Urinary bladder (tissue), 3 donors: ENCODE measurements at regions not wholly inside any gene's neighbourhood (a gene's known extent, or its start where the extent isn't known, plus 50 kb on each side); places are given as distances from the start of the nearest gene placed in this dataset.

Experiments
- DNase-seq: peaks from one replicate; pipeline ENCODE4 v3.0.0-alpha.2; 2015; ENCODE audit errors: extremely low spot score
- H3K27ac ChIP-seq: one replicate; pipeline ENCODE4 v1.5.1; 2013; ENCODE audit warnings: low read depth, mild to moderate bottlenecking, moderate library complexity
- H3K36me3 ChIP-seq: one replicate; pipeline ENCODE4 v1.6.1; 2013; ENCODE audit warnings: mild to moderate bottlenecking, moderate library complexity; ENCODE audit not compliant: insufficient read depth
- H3K4me1 ChIP-seq: one replicate; pipeline ENCODE4 v1.6.1; 2013; ENCODE audit warnings: mild to moderate bottlenecking, moderate library complexity; ENCODE audit not compliant: insufficient read depth
- H3K4me3 ChIP-seq: one replicate; pipeline ENCODE4 v1.5.1; 2013; ENCODE audit warnings: low read depth, low read length
- WGBS: extraction: QIAGEN DNeasy Blood & Tissue Kit; methylation state at CpG from one replicate; pipeline ENCODE4 v1.1.7; 2013; 5-methylcytosine and 5-hydroxymethylcytosine counted together
- donor health status: healthy with polysubstance abuse.
- donor health status: healthy.

GRCh38 chr5:143678148-143678905 lies 133.6 kb upstream of the HMHB1 start:
- Histone ChIP-seq H3K36me3 (no peaks in the 10 kb centered on the region), H3K4me1 (no peaks in the 10 kb centered on the region), H3K4me3 (no peak overlapping the region), H3K27ac (no peak overlapping the region)
- WGBS, result 95% methylated on average over 1 of the region's 1 CpG
- DNase-seq, result no peak

DNA sequence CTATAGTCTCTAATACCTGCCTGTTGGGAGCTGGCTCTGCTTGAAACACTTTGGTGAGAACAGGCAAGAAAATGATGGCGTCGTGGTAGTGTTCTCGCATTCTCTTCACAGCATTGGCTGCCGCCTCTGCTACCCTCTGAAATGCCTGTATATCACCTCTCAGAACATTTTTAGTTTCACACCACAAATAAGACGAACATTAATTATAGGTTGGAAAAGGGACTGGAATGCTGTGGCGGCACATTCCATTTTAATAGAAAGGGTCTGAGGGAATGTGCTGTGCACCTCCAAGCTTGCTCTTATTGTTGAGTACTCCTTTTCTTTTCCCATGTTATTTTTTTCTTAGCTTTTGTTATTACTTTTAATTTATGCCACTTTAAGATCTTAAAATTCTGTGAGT lies 134.6 kb upstream of the HMHB1 start:
- H3K4me1 ChIP-seq, result no peaks in the 10 kb centered on the region

GRCh38 chr5:143676802-143677201 lies 135.2 kb upstream of the HMHB1 start:
- Histone ChIP-seq H3K27ac (no peak overlapping the region), H3K36me3 (no peaks in the 10 kb centered on the region), H3K4me3 (no peak overlapping the region), H3K4me1 (no peaks in the 10 kb centered on the region)
- 88% methylated on average over 1 of the region's 1 CpG for WGBS
- DNase-seq, result no peak

More for the DNA sequence above, 134.6 kb upstream of the HMHB1 start:
- DNase-seq, result no peak
- Histone ChIP-seq H3K27ac (no peak overlapping the region), H3K4me3 (no peak overlapping the region), H3K36me3 (no peaks in the 10 kb centered on the region)
- WGBS, result 96% methylated on average over 6 of the region's 6 CpGs

DNA sequence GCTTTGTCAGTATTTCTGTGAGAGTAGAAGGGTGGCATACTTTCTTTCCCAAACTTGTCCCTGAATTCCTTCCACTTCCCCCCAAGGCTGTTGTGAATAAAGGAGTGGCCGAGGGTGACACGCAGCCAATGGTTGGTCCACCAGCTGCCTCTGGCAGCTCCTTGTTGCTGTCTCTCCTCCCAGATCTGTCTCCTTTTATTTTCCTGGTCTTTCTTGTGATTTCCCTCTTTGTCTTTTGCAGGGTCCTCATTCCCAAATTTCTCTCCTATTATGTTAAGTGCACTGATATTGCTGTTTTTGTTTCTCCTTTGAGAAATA lies 137.5 kb upstream of the HMHB1 start:
- WGBS, result 90% methylated on average over 2 of the region's 2 CpGs
- Histone ChIP-seq H3K27ac (no peak overlapping the region), H3K4me1 (no peaks in the 10 kb centered on the region), H3K36me3 (no peaks in the 10 kb centered on the region), H3K4me3 (no peak overlapping the region)
- no peak for DNase-seq

GRCh38 chr5:143673676-143674468 lies 138.1 kb upstream of the HMHB1 start:
- Histone ChIP-seq H3K36me3 (no peaks in the 10 kb centered on the region), H3K27ac (no peak overlapping the region), H3K4me1 (no peaks in the 10 kb centered on the region), H3K4me3 (no peak overlapping the region)
- 81% methylated on average over 3 of the region's 3 CpGs for WGBS
- no peak for DNase-seq

GRCh38 chr5:143672806-143673205 lies 139.2 kb upstream of the HMHB1 start:
- no peak for DNase-seq
- no peaks in the 10 kb centered on the region for H3K36me3 ChIP-seq
- no peak overlapping the region for H3K4me3 ChIP-seq
- H3K4me1 ChIP-seq, result no peaks in the 10 kb centered on the region
- no peak overlapping the region for H3K27ac ChIP-seq

DNA sequence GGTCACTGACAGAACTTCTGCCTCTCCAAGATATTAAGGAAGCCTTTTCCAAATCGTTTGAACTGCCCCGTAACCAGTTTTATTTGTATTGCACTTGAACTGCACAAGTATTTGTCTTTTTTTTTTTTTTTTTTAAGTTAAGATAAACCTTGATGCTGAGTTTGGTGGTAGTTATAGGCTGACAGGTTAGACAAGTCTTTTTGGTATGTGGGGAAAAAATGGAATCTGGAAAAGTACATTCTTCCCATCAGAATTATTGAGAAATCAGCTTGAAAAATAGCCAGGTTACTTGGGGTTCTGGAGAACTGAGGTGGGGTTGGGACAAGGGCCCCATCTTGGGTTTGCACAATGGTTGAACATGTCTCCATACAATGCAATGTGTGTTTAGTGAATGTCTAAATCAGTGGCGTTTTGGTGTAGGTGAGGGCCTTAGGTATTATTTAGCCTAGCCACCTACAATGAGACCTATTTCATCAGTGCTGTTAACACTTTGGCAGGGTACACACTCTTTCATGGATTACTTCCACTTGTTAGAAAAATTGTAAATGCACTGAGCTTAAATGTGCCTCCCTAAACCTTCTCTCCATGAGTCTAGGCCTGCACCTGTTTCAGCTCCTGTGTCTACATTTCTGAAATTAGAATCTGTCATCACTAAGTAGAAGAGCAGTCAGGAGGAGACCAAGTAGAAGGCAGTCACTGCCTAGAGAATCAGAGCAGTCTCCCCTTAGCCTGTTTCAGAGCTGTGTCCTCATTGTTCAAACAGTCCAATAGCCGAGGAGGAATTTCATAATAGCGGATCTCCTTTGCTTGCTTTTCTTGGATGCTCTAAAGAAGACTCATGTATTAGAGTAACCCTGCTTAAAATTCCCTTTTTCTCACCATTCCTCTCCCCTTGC lies 140.0 kb upstream of the HMHB1 start:
- DNase-seq, result no peak
- Histone ChIP-seq H3K36me3 (no peaks in the 10 kb centered on the region), H3K4me1 (no peaks in the 10 kb centered on the region), H3K4me3 (no peak overlapping the region), H3K27ac (no peak overlapping the region)
- WGBS, result 90% methylated on average over 5 of the region's 5 CpGs

DNA sequence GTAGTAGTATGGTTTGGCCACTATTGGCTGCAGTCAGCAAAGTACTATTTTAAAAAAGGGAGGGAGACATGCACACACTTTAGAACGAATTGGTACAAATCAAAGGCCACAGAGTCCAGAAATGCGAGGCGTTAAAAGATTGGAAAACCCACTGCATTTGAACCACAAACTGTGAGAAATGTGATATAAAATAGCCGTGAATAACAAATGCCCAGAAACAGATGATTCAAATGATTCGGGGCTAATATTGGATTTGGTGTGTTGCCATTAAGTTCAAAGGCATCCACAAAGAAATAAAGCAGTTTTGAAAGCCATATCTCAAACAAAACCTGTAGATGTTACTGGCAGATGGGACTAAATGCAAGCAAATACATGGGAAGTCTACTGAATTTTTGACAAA lies 140.9 kb upstream of the HMHB1 start:
- DNase-seq, result no peak
- no peak overlapping the region for H3K4me3 ChIP-seq
- WGBS, result 96% methylated on average over 5 of the region's 5 CpGs
- no peaks in the 10 kb centered on the region for H3K36me3 ChIP-seq
- H3K4me1 ChIP-seq, result no peaks in the 10 kb centered on the region
- no peak overlapping the region for H3K27ac ChIP-seq

GRCh38 chr5:143665866-143666265 lies 146.1 kb upstream of the HMHB1 start:
- no peak overlapping the region for H3K4me3 ChIP-seq
- H3K36me3 ChIP-seq, result no peaks in the 10 kb centered on the region
- 71% methylated on average over 4 of the region's 4 CpGs for WGBS
- H3K4me1 ChIP-seq, result no peaks in the 10 kb centered on the region
- no peak overlapping the region for H3K27ac ChIP-seq
- DNase-seq, result no peak

- DNase-seq, result no peak
- Histone ChIP-seq H3K36me3 (no peaks in the 10 kb centered on the region), H3K27ac (no peak overlapping the region), H3K4me3 (no peak overlapping the region), H3K4me1 (no peaks in the 10 kb centered on the region)
- WGBS, result 86% methylated on average over 2 of the region's 2 CpGs
Observed at GRCh38 chr5:143664623-143665022, 147.3 kb upstream of the HMHB1 start.

GRCh38 chr5:143663872-143664271 lies 148.1 kb upstream of the HMHB1 start:
- no peak for DNase-seq
- Histone ChIP-seq H3K27ac (no peak overlapping the region), H3K4me1 (no peaks in the 10 kb centered on the region), H3K36me3 (no peaks in the 10 kb centered on the region), H3K4me3 (no peak overlapping the region)
- 86% methylated on average over 2 of the region's 2 CpGs for WGBS

DNA sequence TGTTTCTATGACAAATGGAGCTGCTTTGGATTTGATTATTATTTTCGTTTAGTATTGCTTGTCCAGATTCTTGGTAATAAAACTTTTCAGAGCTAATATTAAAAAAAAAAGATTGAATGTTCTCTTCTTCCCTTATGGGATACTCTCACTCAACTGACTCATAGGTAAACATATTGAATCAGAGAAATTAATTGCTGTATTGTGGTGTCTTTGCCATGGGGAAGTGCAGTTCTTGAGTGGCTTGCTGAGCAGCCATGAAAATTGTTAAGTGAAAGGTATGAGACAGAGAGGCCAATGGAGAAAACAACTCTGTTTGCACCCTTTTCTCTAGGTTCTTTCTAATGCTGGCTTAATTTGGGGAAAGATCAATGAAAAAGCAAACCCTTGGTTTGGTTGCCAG lies 149.9 kb upstream of the HMHB1 start:
- no peak for DNase-seq
- no peaks in the 10 kb centered on the region for H3K4me1 ChIP-seq
- no peak overlapping the region for H3K4me3 ChIP-seq
- no peaks in the 10 kb centered on the region for H3K36me3 ChIP-seq
- no peak overlapping the region for H3K27ac ChIP-seq
- WGBS, result 49% methylated on average over 1 of the region's 1 CpG

- Histone ChIP-seq H3K27ac (no peak overlapping the region), H3K4me1 (no peaks in the 10 kb centered on the region), H3K4me3 (no peak overlapping the region), H3K36me3 (no peaks in the 10 kb centered on the region)
- 87% methylated on average over 2 of the region's 2 CpGs for whole genome bisulfite sequencing
- no peak for DNase-seq
Observed at GRCh38 chr5:143660625-143661024, 151.3 kb upstream of the HMHB1 start.
